Endothelial cell of umbilical vein (primary cell): ENCODE measurements at regions not wholly inside any gene's neighbourhood (a gene's known extent, or its start where the extent isn't known, plus 50 kb on each side); places are given as distances from the start of the nearest gene placed in this dataset.

Experiments
- BruUV-seq: library from RNA; stranded (reverse); fragments of 400-500 nt; replicated peaks from 2 replicates; lab custom pipeline; 2021; lab: Mats Ljungman, UMichigan
- CTCF ChIA-PET: fragments of 300-600, 350-600 bp; sonication (Branson Sonifier 250); formaldehyde crosslinking; loops from one replicate; lab custom pipeline; 2021; ENCODE audit warnings: antibody characterized with exemption, inconsistent platforms; lab: Charles Lee
- POLR2A ChIA-PET: fragments of 300-600, 350-600 bp; sonication (Branson Sonifier 250); formaldehyde crosslinking; loops from one replicate; lab custom pipeline; 2021; ENCODE audit warnings: antibody characterized with exemption, inconsistent platforms; lab: Charles Lee
- DNase-seq: peaks from one replicate; pipeline ENCODE4 v3.0.0-alpha.2; 2011; ENCODE audit warnings: low read depth, low spot score
- FAIRE-seq: peaks from 2 replicates; lab custom pipeline; 2011; peaks lifted over from hg19 to GRCh38; lab: Jason Lieb, UNC
- H2AFZ ChIP-seq: 2 replicates; pipeline ENCODE4 v1.6.0; 2012; ENCODE audit warnings: low read depth, low read length, control low read depth, inconsistent platforms
- H3K27ac ChIP-seq: 2 replicates; pipeline ENCODE4 v1.5.1; 2011; ENCODE audit warnings: low read depth, mild to moderate bottlenecking, control low read depth, low read length, moderate library complexity; ENCODE audit not compliant: insufficient read depth
- H3K27me3 ChIP-seq, 2 experiments: 2 replicates each; pipeline versions ENCODE4 v1.6.0 to v1.6.1; 2011; ENCODE audit warnings: low read length in 2 of 2, mixed read lengths in 1 of 2; ENCODE audit not compliant: control insufficient read depth in 2 of 2, insufficient read depth in 2 of 2
- H3K36me3 ChIP-seq, 2 experiments: 2 replicates in 1 of 2; 3 replicates in 1 of 2; pipeline ENCODE4 v1.5.1; 2011; ENCODE audit warnings: low read length in 2 of 2, mild to moderate bottlenecking in 1 of 2, moderate library complexity in 1 of 2; ENCODE audit not compliant: control insufficient read depth in 2 of 2, insufficient read depth in 2 of 2; ENCODE audit errors: extremely low read depth in 1 of 2
- H3K4me1 ChIP-seq: 3 replicates; pipeline ENCODE4 v1.5.1; 2011; ENCODE audit warnings: mild to moderate bottlenecking, low read length; ENCODE audit not compliant: control insufficient read depth, insufficient read depth; ENCODE audit errors: extremely low read depth
- H3K4me2 ChIP-seq: 2 replicates; pipeline ENCODE4 v1.6.1; 2011; ENCODE audit warnings: low read length, control low read depth, mixed read lengths; ENCODE audit not compliant: insufficient read depth
- H3K4me3 ChIP-seq, 3 experiments: fragments of 200-600 bp in 1 of 3; sonication (generic), shearing (Covaris generic) in 1 of 3; replicated peaks in 1 of 3; 2 replicates each; pipeline ENCODE4 v1.5.1; 2011 to 2016; ENCODE audit warnings: control low read depth in 3 of 3, low read length in 3 of 3, mild to moderate bottlenecking in 2 of 3, inconsistent platforms in 1 of 3, low read depth in 1 of 3, moderate library complexity in 1 of 3; ENCODE audit not compliant: insufficient read depth in 1 of 3
- H3K79me2 ChIP-seq: 2 replicates; pipeline ENCODE4 v1.6.0; 2012; ENCODE audit warnings: low read length, inconsistent platforms; ENCODE audit not compliant: control insufficient read depth, insufficient read depth
- H3K9ac ChIP-seq: replicated peaks from 2 replicates; pipeline ENCODE3; 2011; ENCODE audit warnings: low read length, control low read depth; ENCODE audit not compliant: insufficient read depth; ENCODE audit errors: extremely low read depth
- H3K9me1 ChIP-seq: replicated peaks from 3 replicates; pipeline ENCODE4 v1.6.0; 2011; ENCODE audit warnings: mild to moderate bottlenecking, low read length; ENCODE audit not compliant: control insufficient read depth, insufficient read depth; ENCODE audit errors: extremely low read depth
- H3K9me3 ChIP-seq: replicated peaks from 2 replicates; pipeline ENCODE4 v1.5.1; 2012; ENCODE audit warnings: low read length, inconsistent platforms; ENCODE audit not compliant: control insufficient read depth, insufficient read depth
- H4K20me1 ChIP-seq: replicated peaks from 2 replicates; pipeline ENCODE3; 2011; ENCODE audit warnings: mild to moderate bottlenecking, low read length; ENCODE audit not compliant: control insufficient read depth, insufficient read depth; ENCODE audit errors: extremely low read depth
- CTCF ChIP-seq, 2 donors: IDR thresholded peaks; 1 replicate in 1 of 2; 2 replicates in 1 of 2; pipeline ENCODE4 v1.5.1; 2011; ENCODE audit warnings: low read length in 2 of 2, mild to moderate bottlenecking in 2 of 2, moderate library complexity in 2 of 2, control low read depth in 1 of 2, inconsistent platforms in 1 of 2, low read depth in 1 of 2; ENCODE audit not compliant: insufficient read depth in 1 of 2; ENCODE audit errors: extremely low read depth in 1 of 2
- EZH2 ChIP-seq: IDR thresholded peaks from 2 replicates; pipeline ENCODE4 v1.6.1; 2012; ENCODE audit warnings: borderline replicate concordance, low read depth, mild to moderate bottlenecking, moderate library complexity, low read length, inconsistent platforms; ENCODE audit not compliant: severe bottlenecking
- FOS ChIP-seq: IDR thresholded peaks from 2 replicates; pipeline ENCODE4 v1.6.1; 2011; ENCODE audit warnings: mild to moderate bottlenecking, low read length, moderate library complexity, borderline replicate concordance; ENCODE audit not compliant: insufficient read depth
- GATA2 ChIP-seq: IDR thresholded peaks from 2 replicates; pipeline ENCODE4 v1.7.0; 2011; ENCODE audit warnings: low read depth, mild to moderate bottlenecking, moderate library complexity, mixed read lengths, low read length; ENCODE audit not compliant: insufficient read length, insufficient read depth
- JUN ChIP-seq: IDR thresholded peaks from 2 replicates; pipeline ENCODE4 v1.6.1; 2011; ENCODE audit warnings: borderline replicate concordance, low read depth; ENCODE audit not compliant: insufficient read length, insufficient read depth
- MAX ChIP-seq: IDR thresholded peaks from 2 replicates; pipeline ENCODE4 v1.6.1; 2011; ENCODE audit not compliant: insufficient read depth, insufficient read length
- MYC ChIP-seq: IDR thresholded peaks from one replicate; pipeline ENCODE4 v1.6.1; 2011; ENCODE audit warnings: mild to moderate bottlenecking, low read depth, low read length
- POLR2A ChIP-seq: IDR thresholded peaks from 2 replicates; pipeline ENCODE4 v1.6.1; 2012; ENCODE audit warnings: low read depth, mild to moderate bottlenecking, control low read depth, low read length
- POLR2AphosphoS5 ChIP-seq: IDR thresholded peaks from 2 replicates; pipeline ENCODE4 v1.6.1; 2012; ENCODE audit warnings: low read depth, mild to moderate bottlenecking, control low read depth, low read length, moderate library complexity; ENCODE audit not compliant: insufficient read depth
- dilution Hi-C: fragments of 300-500 bp; cut with MboI; formaldehyde crosslinking; loops from one replicate; pipeline ENCODE4 v1.15.0; 2019; ENCODE audit warnings: low sequenced_read_pairs; ENCODE audit not compliant: extremely low pct_ligation_motif_present
- intact Hi-C: fragments of 100-400 bp; cut with micrococcal nuclease; formaldehyde crosslinking; loops from one replicate; pipeline ENCODE4 v1.10.0; 2022

GRCh38 chr4:15361529-15361928, 66.3 kb upstream of the C1QTNF7 start:
- no peak for TF ChIP-seq CTCF (IDR thresholded peaks at IDR 0.05; ENCODE audit: extremely low read depth in 1 of 2, insufficient read depth in 1 of 2, low read depth in 1 of 2, low read length in 2 of 2)
- no peak for TF ChIP-seq JUN
- no peak for TF ChIP-seq MAX
- no peak for TF ChIP-seq GATA2
- TF ChIP-seq POLR2AphosphoS5 = no peak
- no peak for TF ChIP-seq FOS
- no peak for TF ChIP-seq POLR2A
- TF ChIP-seq EZH2 = no peak
- TF ChIP-seq MYC = no peak
- Histone ChIP-seq H3K36me3 (no peaks in the 10 kb centered on the region), H2AFZ (no peak overlapping the region), H3K79me2 (no peaks in the 10 kb centered on the region), H3K27ac (no peak overlapping the region), H3K4me3 (no peak overlapping the region), H3K27me3 (no peaks in the 10 kb centered on the region), H3K4me2 (no peak overlapping the region), H4K20me1 (no peaks in the 10 kb centered on the region), H3K9me3 (no peaks in the 10 kb centered on the region), H3K9ac (no peak overlapping the region), H3K4me1 (no peaks in the 10 kb centered on the region), H3K9me1 (no peaks in the 10 kb centered on the region)
- dilution Hi-C loops (no loop called here), intact Hi-C loops (no loop called here)
- BruUV-seq = no TSS peak
- ChIA-PET CTCF (no interaction called here), POLR2A (no interaction called here)
- FAIRE-seq (no peak), DNase-seq (no peak)
